Ishikawa (cell line): ENCODE measurements at regions not wholly inside any gene's neighbourhood (a gene's known extent, or its start where the extent isn't known, plus 50 kb on each side); places are given as distances from the start of the nearest gene placed in this dataset.

Experiments
- EP300 ChIP-seq: IDR thresholded peaks from 2 replicates; pipeline ENCODE4 v1.6.1; 2012; ENCODE audit warnings: borderline replicate concordance
- USF1 ChIP-seq: IDR thresholded peaks from 2 replicates; pipeline ENCODE4 v1.6.1; 2012
- YY1 ChIP-seq: IDR thresholded peaks from 2 replicates; pipeline ENCODE4 v1.6.1; 2012; ENCODE audit warnings: low read depth

DNA sequence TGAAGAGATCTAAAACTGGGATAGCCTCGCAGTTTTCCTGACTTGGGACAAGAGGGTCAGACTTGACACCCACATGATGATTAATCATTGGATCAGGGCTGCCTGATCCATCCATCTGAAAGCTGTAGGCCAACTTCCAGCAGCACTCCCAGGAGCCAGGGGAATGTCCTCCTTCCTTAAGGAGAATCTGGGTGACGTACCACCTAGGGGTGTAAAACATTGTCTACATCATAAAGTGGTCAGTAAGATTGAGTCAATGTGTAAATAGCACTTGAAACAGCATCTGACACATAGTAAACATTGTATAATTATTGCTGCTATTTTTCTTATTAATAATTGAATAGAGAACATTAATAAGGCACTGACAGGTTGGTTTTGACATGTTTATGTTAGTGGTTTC lies 392.8 kb downstream of the JRKL start:
- TF ChIP-seq EP300, result no peak
- no peak for TF ChIP-seq YY1
- no peak for TF ChIP-seq USF1
